Upper lobe of left lung (tissue), 4 donors: ENCODE measurements at regions not wholly inside any gene's neighbourhood (a gene's known extent, or its start where the extent isn't known, plus 50 kb on each side); places are given as distances from the start of the nearest gene placed in this dataset.

ENCODE experiments used
- CTCF ChIP-seq, 6 experiments: fragments of 450-650 bp in 4 of 6; fragments of 200-600 bp in 2 of 6; sonication (generic) in 2 of 6; IDR thresholded peaks; one replicate each; pipeline ENCODE4 v1.5.1; 2016 to 2019; ENCODE audit warnings: antibody characterized with exemption in 6 of 6
- EP300 ChIP-seq, 4 donors: sonication (generic); formaldehyde crosslinking; IDR thresholded peaks; one replicate each; pipeline ENCODE4 v1.5.1; 2017; ENCODE audit warnings: antibody characterized with exemption in 4 of 4, control low read depth in 2 of 4
- POLR2A ChIP-seq, 4 donors: fragments of 450-650 bp; IDR thresholded peaks; one replicate each; pipeline ENCODE4 v1.5.1; 2016 to 2017; ENCODE audit warnings: antibody characterized with exemption in 4 of 4, mild to moderate bottlenecking in 2 of 4
- POLR2AphosphoS5 ChIP-seq, 2 donors: sonication (generic); formaldehyde crosslinking; IDR thresholded peaks; one replicate each; pipeline ENCODE4 v1.5.1; 2017; ENCODE audit warnings: antibody characterized with exemption in 2 of 2

GRCh38 chr2:209230560-209230959 is 193.3 kb upstream of the MAP2 start:
- no peak for TF ChIP-seq CTCF (IDR thresholded peaks at IDR 0.05)
- TF ChIP-seq POLR2AphosphoS5 (IDR thresholded peaks at IDR 0.05) = no peak
- TF ChIP-seq EP300 (IDR thresholded peaks at IDR 0.05) = no peak
- no peak for TF ChIP-seq POLR2A (IDR thresholded peaks at IDR 0.05)
